OCI-LY7 (cell line): ENCODE measurements at regions not wholly inside any gene's neighbourhood (a gene's known extent, or its start where the extent isn't known, plus 50 kb on each side); places are given as distances from the start of the nearest gene placed in this dataset.

ENCODE experiments used
- BruUV-seq: library from RNA; stranded (reverse); fragments of 400-500 nt; replicated peaks from 2 replicates; lab custom pipeline; 2021; lab: Mats Ljungman, UMichigan
- CTCF ChIA-PET: fragments of 300-600 bp; sonication (Branson Sonifier 250); formaldehyde crosslinking; loops from one replicate; lab custom pipeline; 2022; ENCODE audit warnings: antibody characterized with exemption; ENCODE audit not compliant: unreplicated experiment; lab: Charles Lee
- POLR2A ChIA-PET: fragments of 300-600 bp; sonication (Branson Sonifier 250); formaldehyde crosslinking; loops from one replicate; lab custom pipeline; 2022; ENCODE audit warnings: antibody characterized with exemption; lab: Charles Lee
- DNase-seq: peaks from one replicate; pipeline ENCODE4 v3.0.0-alpha.2; 2015; ENCODE audit warnings: low spot score
- H2AFZ ChIP-seq: fragments of 200-600 bp; sonication (generic), shearing (Covaris generic); 2 replicates; pipeline ENCODE4 v1.6.1; 2014; ENCODE audit warnings: mild to moderate bottlenecking, antibody characterized with exemption, low read length, moderate library complexity
- H3K27ac ChIP-seq: fragments of 200-600 bp; sonication (generic); 2 replicates; pipeline ENCODE4 v1.5.1; 2014; ENCODE audit warnings: mixed run types, low read depth, mild to moderate bottlenecking, moderate library complexity, low read length, inconsistent platforms; ENCODE audit not compliant: poor library complexity, severe bottlenecking
- H3K36me3 ChIP-seq: fragments of 200-600 bp; sonication (generic); 2 replicates; pipeline ENCODE4 v1.6.1; 2014; ENCODE audit warnings: mild to moderate bottlenecking, antibody characterized with exemption, low read length, moderate library complexity, mixed read lengths; ENCODE audit not compliant: insufficient read depth
- H3K4me1 ChIP-seq: fragments of 200-600 bp; sonication (generic); 2 replicates; pipeline ENCODE4 v1.5.1; 2014; ENCODE audit warnings: mild to moderate bottlenecking, low read length; ENCODE audit not compliant: insufficient read depth, poor library complexity, severe bottlenecking
- H3K4me2 ChIP-seq: fragments of 200-600 bp; sonication (generic); 2 replicates; pipeline ENCODE4 v1.6.1; 2014; ENCODE audit warnings: mild to moderate bottlenecking, low read length
- H3K4me3 ChIP-seq: fragments of 200-600 bp; sonication (generic); 2 replicates; pipeline ENCODE4 v1.5.1; 2014; ENCODE audit warnings: mild to moderate bottlenecking, low read depth, low read length; ENCODE audit not compliant: poor library complexity, severe bottlenecking
- H3K79me2 ChIP-seq: fragments of 200-600 bp; sonication (generic); 2 replicates; pipeline ENCODE4 v1.6.1; 2016; ENCODE audit warnings: low read depth, mild to moderate bottlenecking, low read length, moderate library complexity, mixed read lengths; ENCODE audit not compliant: insufficient read depth
- H3K9me2 ChIP-seq: fragments of 200-600 bp; sonication (generic); 2 replicates; pipeline ENCODE4 v1.6.1; 2016; ENCODE audit warnings: mild to moderate bottlenecking, low read length, mixed read lengths; ENCODE audit not compliant: insufficient read depth
- H3K9me3 ChIP-seq: fragments of 200-600 bp; sonication (generic); 2 replicates; pipeline ENCODE4 v1.6.1; 2014; ENCODE audit warnings: mild to moderate bottlenecking, mixed run types, low read length, mixed read lengths
- H4K20me1 ChIP-seq: fragments of 200-600 bp; sonication (generic); 2 replicates; pipeline ENCODE4 v1.6.1; 2014; ENCODE audit warnings: mild to moderate bottlenecking, antibody characterized with exemption, low read length, moderate library complexity, mixed read lengths; ENCODE audit not compliant: insufficient read depth
- EZH2phosphoT487 ChIP-seq: fragments of 200-600 bp; sonication (generic); IDR thresholded peaks from 2 replicates; pipeline ENCODE4 v1.6.1; 2018; ENCODE audit warnings: low read depth, borderline replicate concordance, mild to moderate bottlenecking, mixed run types, antibody characterized with exemption, low read length, moderate library complexity, mixed read lengths
- intact Hi-C: fragments of 100-400 bp; cut with micrococcal nuclease; formaldehyde crosslinking; loops from one replicate; pipeline ENCODE4 v1.10.0; 2022; ENCODE audit not compliant: unreplicated experiment
- TF ChIP-seq, protein P1 (sequence below): fragments of 200-600 bp; sonication (generic); conservative IDR thresholded peaks from 2 replicates; pipeline ENCODE4 v1.5.1; 2014; ENCODE audit warnings: mild to moderate bottlenecking, antibody characterized with exemption, low read length, moderate library complexity, mixed read lengths

DNA sequence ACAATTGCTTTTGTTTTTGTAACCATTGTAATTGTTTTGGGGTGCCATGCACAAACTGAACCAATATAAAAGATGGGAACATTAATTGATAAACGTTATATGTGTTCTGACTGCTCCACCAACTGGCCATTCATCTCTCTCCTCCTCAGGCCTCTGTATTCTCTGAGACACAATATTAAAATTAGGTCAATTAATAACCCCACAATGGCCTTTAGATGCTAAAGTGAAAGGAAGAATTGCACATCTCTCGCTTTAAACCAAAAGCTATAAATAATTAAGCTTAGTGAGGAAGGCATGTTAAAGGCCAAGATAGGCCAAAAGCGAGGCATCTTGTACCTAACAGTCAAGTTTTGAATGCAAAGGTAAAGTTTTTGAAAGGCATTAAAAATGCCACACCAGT, 448.4 kb upstream of the ITGA1 start:
- POLR2A ChIA-PET: no interaction called here
- no peaks in the 10 kb centered on the region for H4K20me1 ChIP-seq
- intact Hi-C loops: no loop called here

GRCh38 chr5:52342361-52342760, 445.4 kb upstream of the ITGA1 start:
- H3K4me1 ChIP-seq: no peaks in the 10 kb centered on the region
- H4K20me1 ChIP-seq: no peaks in the 10 kb centered on the region
- H3K4me2 ChIP-seq: no peak overlapping the region
- H3K79me2 ChIP-seq: no peaks in the 10 kb centered on the region
- no peak overlapping the region for H3K27ac ChIP-seq
- H2AFZ ChIP-seq: no peak overlapping the region
- ChIA-PET CTCF (no interaction called here), POLR2A (no interaction called here)
- H3K4me3 ChIP-seq: no peak overlapping the region
- no peak for DNase-seq
- no TSS peak for BruUV-seq
- no peaks in the 10 kb centered on the region for H3K9me2 ChIP-seq
- no peaks in the 10 kb centered on the region for H3K9me3 ChIP-seq
- no peaks in the 10 kb centered on the region for H3K36me3 ChIP-seq
- TF ChIP-seq, protein P1, sequence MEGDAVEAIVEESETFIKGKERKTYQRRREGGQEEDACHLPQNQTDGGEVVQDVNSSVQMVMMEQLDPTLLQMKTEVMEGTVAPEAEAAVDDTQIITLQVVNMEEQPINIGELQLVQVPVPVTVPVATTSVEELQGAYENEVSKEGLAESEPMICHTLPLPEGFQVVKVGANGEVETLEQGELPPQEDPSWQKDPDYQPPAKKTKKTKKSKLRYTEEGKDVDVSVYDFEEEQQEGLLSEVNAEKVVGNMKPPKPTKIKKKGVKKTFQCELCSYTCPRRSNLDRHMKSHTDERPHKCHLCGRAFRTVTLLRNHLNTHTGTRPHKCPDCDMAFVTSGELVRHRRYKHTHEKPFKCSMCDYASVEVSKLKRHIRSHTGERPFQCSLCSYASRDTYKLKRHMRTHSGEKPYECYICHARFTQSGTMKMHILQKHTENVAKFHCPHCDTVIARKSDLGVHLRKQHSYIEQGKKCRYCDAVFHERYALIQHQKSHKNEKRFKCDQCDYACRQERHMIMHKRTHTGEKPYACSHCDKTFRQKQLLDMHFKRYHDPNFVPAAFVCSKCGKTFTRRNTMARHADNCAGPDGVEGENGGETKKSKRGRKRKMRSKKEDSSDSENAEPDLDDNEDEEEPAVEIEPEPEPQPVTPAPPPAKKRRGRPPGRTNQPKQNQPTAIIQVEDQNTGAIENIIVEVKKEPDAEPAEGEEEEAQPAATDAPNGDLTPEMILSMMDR: no peak
- TF ChIP-seq EZH2phosphoT487: no peak
- intact Hi-C loops: no loop called here

More for the DNA sequence above, 448.4 kb upstream of the ITGA1 start:
- CTCF ChIA-PET: no interaction called here
- Histone ChIP-seq H3K36me3 (no peaks in the 10 kb centered on the region), H3K4me1 (no peaks in the 10 kb centered on the region), H3K4me2 (no peak overlapping the region), H3K9me2 (no peaks in the 10 kb centered on the region), H3K4me3 (no peak overlapping the region), H3K79me2 (no peaks in the 10 kb centered on the region), H2AFZ (no peak overlapping the region), H3K9me3 (no peaks in the 10 kb centered on the region), H3K27ac (no peak overlapping the region)
- BruUV-seq: no TSS peak
- TF ChIP-seq, protein P1: no peak
- no peak for TF ChIP-seq EZH2phosphoT487
- no peak for DNase-seq

DNA sequence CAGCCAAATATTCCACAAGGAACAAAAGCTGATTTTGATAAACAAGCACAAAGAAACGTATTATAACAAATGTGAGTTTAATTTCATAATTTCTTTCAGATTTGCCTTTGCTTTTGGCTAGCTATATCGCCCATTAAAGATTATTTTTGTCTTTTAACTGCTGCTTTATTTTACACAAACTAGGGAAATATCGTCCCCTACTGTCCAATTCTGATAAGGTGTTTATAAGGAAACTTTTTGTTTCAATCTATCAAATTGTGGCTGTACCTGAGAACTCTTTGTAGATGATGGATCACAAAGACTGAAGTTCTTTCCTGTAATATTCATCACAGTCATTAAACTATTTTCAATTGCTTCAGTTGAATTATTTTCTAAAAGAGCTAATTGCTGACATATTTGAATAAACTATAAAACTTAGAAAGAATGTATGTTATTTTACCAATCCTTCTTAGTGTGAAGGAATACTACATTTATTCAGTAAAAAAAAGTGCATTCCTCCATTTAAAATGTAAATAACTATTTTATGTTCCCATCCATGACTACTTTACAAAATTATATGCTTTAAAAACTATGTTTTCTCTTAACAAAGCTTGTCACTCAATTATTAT, 431.3 kb upstream of the ITGA1 start:
- intact Hi-C loops: loop anchor here (5.0 kb wide), 1 partner anchor 1394 kb away; no protein-coding TSS in a partner anchor
- no TSS peak for BruUV-seq
- POLR2A ChIA-PET: no interaction called here

More for the DNA sequence above, 431.3 kb upstream of the ITGA1 start:
- Histone ChIP-seq H3K36me3 (no peaks in the 10 kb centered on the region), H3K9me3 (no peaks in the 10 kb centered on the region), H3K4me1 (no peaks in the 10 kb centered on the region), H3K9me2 (no peaks in the 10 kb centered on the region), H3K4me2 (no peak overlapping the region), H3K4me3 (no peak overlapping the region), H3K27ac (no peak overlapping the region), H2AFZ (no peak overlapping the region), H3K79me2 (no peaks in the 10 kb centered on the region), H4K20me1 (no peaks in the 10 kb centered on the region)
- CTCF ChIA-PET: no interaction called here
- no peak for TF ChIP-seq EZH2phosphoT487
- TF ChIP-seq, protein P1: peak; percentile 81
- peak; percentile 2 for DNase-seq
